ENCODE measurements at regions not wholly inside any gene's neighbourhood (a gene's known extent, or its start where the extent isn't known, plus 50 kb on each side); places are given as distances from the start of the nearest gene placed in this dataset.

- DNase-seq, result no peak
Measured at GRCh38 chr20:63067721-63068560, 61.2 kb upstream of the BHLHE23 start.

DNA sequence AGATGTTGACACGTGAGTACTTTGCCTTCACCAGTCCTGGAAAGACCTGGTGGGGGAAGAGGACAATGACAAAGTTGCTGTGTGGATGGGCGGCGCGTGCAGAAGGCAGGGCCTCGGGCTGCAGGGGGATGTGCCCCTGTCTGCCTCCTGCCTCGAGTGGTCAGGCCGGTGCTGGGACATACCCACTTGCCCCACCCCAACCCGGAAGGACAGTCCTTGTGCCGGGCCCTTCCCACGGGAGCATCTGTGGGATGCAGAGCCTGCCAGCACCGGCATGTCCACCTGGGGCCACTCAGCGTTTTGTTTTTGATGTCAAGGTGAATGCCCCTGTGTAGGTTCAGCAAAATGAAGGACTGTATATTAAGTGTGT, 60.5 kb upstream of the BHLHE23 start:
- DNase-seq, result no peak

GRCh38 chr20:63066506-63067265, 59.9 kb upstream of the BHLHE23 start:
- no peak for DNase-seq

DNA sequence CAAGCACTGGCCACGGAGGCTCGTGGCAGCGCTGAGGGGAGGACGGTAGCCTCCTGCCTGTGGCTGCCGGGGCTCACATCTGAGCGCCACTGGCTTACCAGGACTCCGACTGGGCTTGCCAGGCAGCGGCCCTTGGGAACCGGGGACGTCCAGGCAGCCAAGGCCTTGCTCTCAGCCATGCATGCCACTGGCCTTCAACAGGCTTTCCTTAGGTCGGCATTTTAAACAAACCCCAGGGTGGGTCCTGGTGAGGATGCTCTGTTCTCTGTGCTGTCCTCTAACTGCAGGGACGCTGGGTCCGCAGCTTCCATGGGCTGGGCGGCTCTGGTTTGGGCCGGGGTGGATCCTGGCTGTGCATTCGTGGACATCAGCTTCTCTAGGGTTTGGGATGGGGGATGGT, 59.1 kb upstream of the BHLHE23 start:
- no peak for DNase-seq

DNA sequence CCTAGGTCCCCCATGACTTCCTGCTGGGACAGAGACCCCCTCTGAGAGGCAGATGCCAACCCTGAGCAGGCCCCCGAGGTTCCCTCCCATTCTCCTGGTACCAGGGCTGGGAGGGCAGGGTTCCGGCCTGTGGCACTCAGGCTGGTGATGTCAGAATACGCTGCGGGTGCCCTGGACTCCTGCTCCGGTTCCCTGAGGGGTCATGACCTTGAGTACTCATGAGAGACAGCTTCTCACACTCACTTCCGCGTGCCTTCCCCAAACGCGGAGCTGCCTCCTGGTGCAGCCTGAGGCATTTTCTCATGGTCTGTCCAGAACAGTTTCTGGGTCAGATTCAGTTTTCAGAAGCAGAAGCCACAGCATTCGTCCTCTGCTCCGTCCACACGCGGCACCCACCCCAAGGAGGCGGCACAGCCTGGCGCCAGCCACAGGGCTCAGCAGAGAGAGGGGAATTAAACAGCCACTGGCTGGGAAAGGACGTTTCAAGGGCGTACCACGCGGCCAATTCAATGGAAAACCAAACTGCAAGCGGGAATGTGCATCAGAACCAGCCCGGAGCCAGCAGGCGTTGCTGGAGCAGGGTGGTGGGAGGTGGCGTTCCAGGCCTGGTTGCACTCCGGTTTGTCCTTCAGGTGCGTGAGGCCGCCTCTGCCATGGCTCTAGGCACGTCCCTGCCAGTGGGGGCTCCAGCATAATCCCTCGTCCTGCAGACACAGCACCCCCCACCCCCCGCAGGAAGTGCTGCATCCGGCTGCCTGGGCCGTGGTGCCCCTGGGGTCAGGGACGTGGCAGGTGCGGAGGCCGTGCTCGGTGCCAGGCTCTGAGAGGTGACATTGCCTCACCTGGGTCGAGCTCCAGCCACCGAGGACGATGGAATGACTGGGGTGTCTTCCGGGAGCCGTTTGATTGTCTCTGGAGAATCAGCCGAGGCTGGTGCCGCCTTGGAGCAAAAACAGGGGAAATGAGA, 58.3 kb upstream of the BHLHE23 start:
- DNase-seq, result no peak

DNA sequence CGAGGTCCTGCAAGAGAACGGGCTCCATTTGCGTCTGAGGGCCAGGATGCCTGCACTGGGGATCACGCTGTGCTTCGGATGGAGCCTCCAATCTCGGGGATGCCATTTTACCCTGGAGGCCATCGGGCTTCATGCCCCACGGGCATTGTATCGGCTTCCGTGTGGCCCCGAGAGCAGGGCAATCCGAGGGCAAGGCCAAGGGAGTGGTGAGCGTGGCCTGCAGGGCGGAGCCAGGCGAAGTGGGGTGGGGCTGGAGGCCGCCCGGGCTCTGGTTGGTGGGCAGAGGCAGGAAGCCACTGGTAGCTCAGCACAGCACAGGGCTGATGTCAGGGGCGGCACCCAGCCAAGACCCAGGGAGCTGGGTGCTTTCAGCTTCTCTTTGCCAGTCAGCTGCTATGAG, 57.5 kb upstream of the BHLHE23 start:
- no peak for DNase-seq

DNA sequence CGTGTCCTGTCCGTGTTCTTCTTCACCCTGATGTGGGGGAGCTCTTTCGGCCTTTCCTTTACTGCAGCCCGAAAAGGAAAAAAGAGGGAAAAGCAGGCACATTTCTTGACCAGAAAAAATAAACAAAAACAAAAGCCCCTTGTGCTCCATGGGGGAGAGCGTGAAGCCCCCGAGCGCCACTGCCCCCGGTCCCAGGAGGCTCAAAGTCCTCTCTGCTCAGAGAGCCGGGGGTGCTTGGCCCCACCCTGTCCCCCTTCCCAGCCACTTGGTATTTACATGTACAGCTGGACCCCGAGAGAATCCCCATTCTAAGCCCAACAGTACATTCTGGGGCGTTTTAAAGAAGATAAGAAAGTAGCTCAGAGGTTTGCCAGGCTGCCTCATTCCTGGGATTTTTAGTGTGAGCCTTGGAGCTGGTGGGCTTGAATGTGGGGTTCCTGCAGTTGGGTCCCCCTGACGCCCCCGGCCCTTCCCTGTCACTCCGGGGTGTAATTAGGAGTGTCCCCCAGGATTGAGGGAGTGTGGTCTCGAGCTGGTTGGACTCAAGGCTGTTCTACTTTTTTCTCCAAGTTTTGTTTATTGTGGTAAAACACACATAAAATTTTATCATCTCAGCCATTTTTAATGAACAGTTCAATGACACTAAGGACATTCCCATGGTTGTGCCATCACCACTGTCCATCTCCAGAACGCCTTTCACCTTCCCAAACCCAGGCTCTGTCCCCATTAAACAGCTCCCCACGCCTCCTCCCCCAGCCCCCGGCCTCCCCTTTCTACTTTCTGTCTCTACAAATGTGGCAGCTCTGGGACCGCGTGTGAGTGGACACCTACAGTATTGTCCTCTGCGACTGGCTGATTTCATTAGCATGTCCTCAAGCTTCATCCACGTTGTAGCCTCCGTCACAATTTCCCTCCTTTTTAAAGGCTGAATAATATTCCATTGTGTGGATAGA, 55.7 kb upstream of the BHLHE23 start:
- no peak for DNase-seq

DNA sequence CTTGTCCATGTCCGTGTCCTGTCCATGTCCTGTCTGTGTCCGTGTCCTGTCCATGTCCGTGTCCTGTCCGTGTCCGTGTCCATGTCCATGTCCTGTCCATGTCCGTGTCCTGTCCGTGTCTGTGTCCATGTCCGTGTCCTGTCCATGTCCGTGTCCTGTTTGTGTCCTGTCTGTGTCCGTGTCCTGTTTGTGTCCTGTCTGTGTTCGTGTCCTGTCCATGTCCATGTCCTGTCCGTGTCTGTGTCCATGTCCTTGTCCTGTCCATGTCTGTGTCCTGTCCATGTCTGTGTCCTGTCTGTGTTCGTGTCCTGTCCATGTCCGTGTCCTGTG, 55.0 kb upstream of the BHLHE23 start:
- no peak for DNase-seq

DNA sequence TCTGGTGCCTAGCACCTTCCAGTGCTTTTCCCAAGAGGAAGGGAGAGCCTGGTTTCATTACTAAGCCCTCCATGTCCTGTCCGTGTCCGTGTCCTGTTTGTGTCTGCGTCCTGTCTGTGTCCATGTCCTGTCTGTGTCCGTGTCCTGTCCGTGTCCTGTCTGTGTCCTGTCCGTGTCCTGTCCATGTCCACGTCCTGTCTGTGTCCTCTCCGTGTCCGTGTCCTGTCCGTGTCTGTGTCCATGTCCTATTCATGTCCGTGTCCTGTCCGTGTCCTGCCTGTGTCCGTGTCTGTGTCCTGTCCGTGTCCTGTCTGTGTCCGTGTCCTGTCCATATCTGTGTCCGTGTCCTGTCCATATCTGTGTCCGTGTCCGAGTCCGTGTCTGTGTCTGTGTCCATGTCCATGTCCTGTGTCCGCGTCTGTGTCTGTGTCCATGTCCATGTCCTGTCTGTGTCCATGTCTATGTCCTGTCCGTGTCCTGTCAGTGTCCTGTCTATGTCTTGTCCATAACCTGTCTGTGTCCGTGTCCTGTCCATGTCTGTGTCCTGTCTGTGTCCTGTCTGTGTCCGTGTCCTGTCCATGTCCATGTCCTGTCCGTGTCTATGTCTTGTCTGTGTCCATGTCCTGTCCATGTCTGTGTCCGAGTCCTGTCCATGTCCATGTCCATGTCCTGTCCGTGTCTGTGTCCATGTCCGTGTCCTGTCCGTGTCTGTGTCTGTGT, 54.4 kb upstream of the BHLHE23 start:
- no peak for DNase-seq

GRCh38 chr20:63060057-63060991, 53.6 kb upstream of the BHLHE23 start:
- DNase-seq, result no peak

GRCh38 chr20:63059684-63060056, 52.9 kb upstream of the BHLHE23 start:
- DNase-seq, result no peak

DNA sequence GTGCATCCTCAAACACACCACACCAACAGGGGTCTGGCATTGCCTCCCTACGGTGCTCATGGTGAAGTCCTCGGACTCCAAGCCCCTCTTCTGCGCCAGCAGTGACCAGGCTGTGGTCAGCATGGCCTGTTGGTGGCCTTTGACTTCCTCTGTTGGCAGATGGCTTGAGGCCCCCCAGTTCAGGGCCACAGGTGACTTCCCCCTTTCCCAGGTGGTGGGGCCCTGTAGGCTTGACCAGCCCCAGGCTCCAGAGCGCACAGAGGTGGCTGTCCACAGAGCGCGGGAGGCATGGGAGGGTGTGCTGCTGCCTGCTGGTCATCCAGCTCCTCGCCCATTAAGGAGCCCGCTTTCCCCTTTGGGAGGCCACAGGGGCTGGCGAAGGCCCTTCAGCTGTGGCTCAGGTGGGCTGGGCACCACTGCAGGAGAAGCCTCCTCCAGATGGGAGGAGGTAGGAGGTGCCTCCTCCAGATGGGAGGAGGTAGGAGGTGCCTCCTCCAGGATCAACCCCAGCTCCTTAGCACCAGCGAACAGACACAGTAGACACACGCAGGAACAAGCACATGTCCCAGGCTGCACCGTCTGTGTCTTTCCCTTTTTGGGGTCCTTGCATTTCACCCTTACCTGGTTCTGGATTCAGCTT, 52.1 kb upstream of the BHLHE23 start:
- DNase-seq, result no peak

- no peak for DNase-seq
Measured at GRCh38 chr20:63057171-63058117, 50.7 kb upstream of the BHLHE23 start.

GRCh38 chr20:63056236-63057170, 49.7 kb upstream of the BHLHE23 start:
- peak; percentile 30 for DNase-seq

All from CD4-positive, alpha-beta T cell treated with Interferon gamma for 1 hour (primary cell).